Liver (tissue), 8 donors: ENCODE measurements at regions not wholly inside any gene's neighbourhood (a gene's known extent, or its start where the extent isn't known, plus 50 kb on each side); places are given as distances from the start of the nearest gene placed in this dataset.

Experiments used
- DNase-seq: peaks from one replicate; pipeline ENCODE4 v3.0.0-alpha.2; 2017; ENCODE audit warnings: low spot score
- H3K27ac ChIP-seq, 2 donors: one replicate each; pipeline ENCODE4 v1.7.0; 2013; ENCODE audit warnings: inconsistent platforms in 2 of 2, low read length in 2 of 2, control low read depth in 1 of 2, low read depth in 1 of 2, mild to moderate bottlenecking in 1 of 2
- H3K27me3 ChIP-seq, 4 donors: one replicate each; pipeline versions ENCODE4 v1.6.1 to v1.7.0; 2013; ENCODE audit warnings: low read length in 3 of 4, inconsistent platforms in 1 of 4, mild to moderate bottlenecking in 1 of 4, moderate library complexity in 1 of 4; ENCODE audit not compliant: control insufficient read depth in 4 of 4, insufficient read depth in 4 of 4
- H3K36me3 ChIP-seq, 4 donors: one replicate each; pipeline versions ENCODE4 v1.6.1 to v1.7.0; 2013; ENCODE audit warnings: low read length in 3 of 4, mild to moderate bottlenecking in 3 of 4, low read depth in 1 of 4, moderate library complexity in 1 of 4; ENCODE audit not compliant: control insufficient read depth in 4 of 4, insufficient read depth in 3 of 4
- H3K4me1 ChIP-seq, 4 donors: one replicate each; pipeline versions ENCODE4 v1.6.1 to v1.7.0; 2013; ENCODE audit warnings: low read length in 3 of 4, mild to moderate bottlenecking in 3 of 4, moderate library complexity in 1 of 4; ENCODE audit not compliant: control insufficient read depth in 4 of 4, insufficient read depth in 4 of 4
- H3K4me3 ChIP-seq, 3 donors: one replicate each; pipeline versions ENCODE4 v1.6.1 to v1.7.0; 2013; ENCODE audit warnings: low read length in 3 of 3, control low read depth in 1 of 3, low read depth in 1 of 3, mild to moderate bottlenecking in 1 of 3
- H3K9ac ChIP-seq, 2 donors: one replicate each; pipeline ENCODE4 v1.7.0; 2013; ENCODE audit warnings: low read length in 2 of 2, mild to moderate bottlenecking in 2 of 2, moderate library complexity in 2 of 2, control low read depth in 1 of 2, low read depth in 1 of 2
- H3K9me3 ChIP-seq, 4 donors: one replicate each; pipeline versions ENCODE4 v1.6.1 to v1.7.0; 2013; ENCODE audit warnings: low read length in 3 of 4; ENCODE audit not compliant: control insufficient read depth in 4 of 4
- FOXA1 ChIP-seq: IDR thresholded peaks from 2 replicates; pipeline ENCODE4 v1.6.1; 2016; ENCODE audit warnings: antibody characterized with exemption
- HNF4A ChIP-seq, 2 donors: conservative IDR thresholded peaks; 2 replicates each; pipeline ENCODE4 v1.6.1; 2016; ENCODE audit warnings: antibody characterized with exemption in 2 of 2, mild to moderate bottlenecking in 2 of 2
- HNF4G ChIP-seq: IDR thresholded peaks from 2 replicates; pipeline ENCODE4 v1.6.1; 2016; ENCODE audit warnings: antibody characterized with exemption
- MAX ChIP-seq: IDR thresholded peaks from 2 replicates; pipeline ENCODE4 v1.6.1; 2016; ENCODE audit warnings: antibody characterized with exemption
- NR2F2 ChIP-seq: IDR thresholded peaks from 2 replicates; pipeline ENCODE4 v1.6.1; 2016; ENCODE audit warnings: antibody characterized with exemption
- RXRA ChIP-seq, 2 donors: IDR thresholded peaks; 2 replicates each; pipeline ENCODE4 v1.6.1; 2017 to 2018; ENCODE audit warnings: antibody characterized with exemption in 2 of 2, mild to moderate bottlenecking in 1 of 2
- SP1 ChIP-seq: IDR thresholded peaks from 2 replicates; pipeline ENCODE4 v1.6.1; 2018; ENCODE audit warnings: antibody characterized with exemption, mild to moderate bottlenecking
- YY1 ChIP-seq: IDR thresholded peaks from 2 replicates; pipeline ENCODE4 v1.6.1; 2016; ENCODE audit warnings: antibody characterized with exemption, mild to moderate bottlenecking
- WGBS: extraction: QIAGEN DNeasy Blood & Tissue Kit; methylation state at CpG from one replicate; pipeline ENCODE4 v1.1.7; 2013; 5-methylcytosine and 5-hydroxymethylcytosine counted together
- TF ChIP-seq, protein P1 (sequence below): IDR thresholded peaks from 2 replicates; pipeline ENCODE4 v1.6.1; 2016; ENCODE audit warnings: antibody characterized with exemption
- TF ChIP-seq, protein P2 (sequence below): fragments of 150-350 bp; IDR thresholded peaks from 2 replicates; pipeline ENCODE4 v1.5.1; 2017; ENCODE audit warnings: improper control_type of control experiment, low read depth, low read length; ENCODE audit not compliant: missing input control
- donor health status: healthy.
- donor health status: healthy.
- donor health status: healthy.
- donor health status: healthy.
- donor health status: healthy.

- DNase-seq: no peak
- Histone ChIP-seq H3K4me1 (no peaks in the 10 kb centered on the region), H3K9me3 (no peaks in the 10 kb centered on the region), H3K27ac (no peak overlapping the region), H3K27me3 (no peaks in the 10 kb centered on the region), H3K36me3 (no peaks in the 10 kb centered on the region), H3K4me3 (no peak overlapping the region), H3K9ac (no peak overlapping the region)
- WGBS: 74% methylated on average over 4 of the region's 4 CpGs
- TF ChIP-seq, protein P1, sequence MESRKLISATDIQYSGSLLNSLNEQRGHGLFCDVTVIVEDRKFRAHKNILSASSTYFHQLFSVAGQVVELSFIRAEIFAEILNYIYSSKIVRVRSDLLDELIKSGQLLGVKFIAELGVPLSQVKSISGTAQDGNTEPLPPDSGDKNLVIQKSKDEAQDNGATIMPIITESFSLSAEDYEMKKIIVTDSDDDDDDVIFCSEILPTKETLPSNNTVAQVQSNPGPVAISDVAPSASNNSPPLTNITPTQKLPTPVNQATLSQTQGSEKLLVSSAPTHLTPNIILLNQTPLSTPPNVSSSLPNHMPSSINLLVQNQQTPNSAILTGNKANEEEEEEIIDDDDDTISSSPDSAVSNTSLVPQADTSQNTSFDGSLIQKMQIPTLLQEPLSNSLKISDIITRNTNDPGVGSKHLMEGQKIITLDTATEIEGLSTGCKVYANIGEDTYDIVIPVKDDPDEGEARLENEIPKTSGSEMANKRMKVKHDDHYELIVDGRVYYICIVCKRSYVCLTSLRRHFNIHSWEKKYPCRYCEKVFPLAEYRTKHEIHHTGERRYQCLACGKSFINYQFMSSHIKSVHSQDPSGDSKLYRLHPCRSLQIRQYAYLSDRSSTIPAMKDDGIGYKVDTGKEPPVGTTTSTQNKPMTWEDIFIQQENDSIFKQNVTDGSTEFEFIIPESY: no peak
- TF ChIP-seq FOXA1 (no peak), HNF4G (no peak), NR2F2 (no peak), RXRA (IDR thresholded peaks at IDR 0.05) (no peak), MAX (no peak), SP1 (no peak), YY1 (no peak)
- TF ChIP-seq, protein P2, sequence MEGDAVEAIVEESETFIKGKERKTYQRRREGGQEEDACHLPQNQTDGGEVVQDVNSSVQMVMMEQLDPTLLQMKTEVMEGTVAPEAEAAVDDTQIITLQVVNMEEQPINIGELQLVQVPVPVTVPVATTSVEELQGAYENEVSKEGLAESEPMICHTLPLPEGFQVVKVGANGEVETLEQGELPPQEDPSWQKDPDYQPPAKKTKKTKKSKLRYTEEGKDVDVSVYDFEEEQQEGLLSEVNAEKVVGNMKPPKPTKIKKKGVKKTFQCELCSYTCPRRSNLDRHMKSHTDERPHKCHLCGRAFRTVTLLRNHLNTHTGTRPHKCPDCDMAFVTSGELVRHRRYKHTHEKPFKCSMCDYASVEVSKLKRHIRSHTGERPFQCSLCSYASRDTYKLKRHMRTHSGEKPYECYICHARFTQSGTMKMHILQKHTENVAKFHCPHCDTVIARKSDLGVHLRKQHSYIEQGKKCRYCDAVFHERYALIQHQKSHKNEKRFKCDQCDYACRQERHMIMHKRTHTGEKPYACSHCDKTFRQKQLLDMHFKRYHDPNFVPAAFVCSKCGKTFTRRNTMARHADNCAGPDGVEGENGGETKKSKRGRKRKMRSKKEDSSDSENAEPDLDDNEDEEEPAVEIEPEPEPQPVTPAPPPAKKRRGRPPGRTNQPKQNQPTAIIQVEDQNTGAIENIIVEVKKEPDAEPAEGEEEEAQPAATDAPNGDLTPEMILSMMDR: no peak
Observed at GRCh38 chr3:150210461-150211110, 197.5 kb upstream of the TSC22D2 start.

DNA sequence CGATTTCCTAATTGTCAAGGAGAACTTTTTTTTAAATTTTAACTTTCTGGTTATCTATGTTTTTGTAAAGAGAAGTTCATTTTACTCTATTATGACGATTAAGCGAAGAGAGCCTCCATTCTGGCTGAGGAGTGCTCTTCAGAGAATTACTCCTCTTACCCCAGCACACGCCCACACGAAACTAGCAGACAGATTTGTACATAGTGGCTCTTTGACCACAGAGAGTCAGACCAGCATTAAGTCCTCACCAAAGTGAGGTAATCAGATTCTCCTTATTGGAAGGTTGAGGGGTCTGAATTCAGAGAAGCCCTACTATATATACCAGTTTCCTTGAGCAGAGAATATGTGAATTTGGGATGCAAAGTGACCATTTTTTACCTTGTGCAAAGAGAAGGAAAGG lies 204.8 kb upstream of the TSC22D2 start:
- no peak for TF ChIP-seq SP1
- Histone ChIP-seq H3K36me3 (no peaks in the 10 kb centered on the region), H3K4me3 (no peak overlapping the region), H3K27me3 (no peaks in the 10 kb centered on the region), H3K4me1 (no peaks in the 10 kb centered on the region), H3K9me3 (peaks cover 0 to 2% (median 0%) of the 10 kb centered on the region in 4 donors), H3K9ac (no peak overlapping the region), H3K27ac (no peak overlapping the region)
- 92% methylated on average over 5 of the region's 5 CpGs for WGBS
- DNase-seq: no peak

- no peak overlapping the region for H3K27ac ChIP-seq
- no peaks in the 10 kb centered on the region for H3K27me3 ChIP-seq
- peaks cover 0 to 4% (median 0%) of the 10 kb centered on the region in 4 donors for H3K9me3 ChIP-seq
- no peak for DNase-seq
- H3K9ac ChIP-seq: no peak overlapping the region
- no peaks in the 10 kb centered on the region for H3K36me3 ChIP-seq
- WGBS: 93% methylated on average over 1 of the region's 1 CpG
- no peaks in the 10 kb centered on the region for H3K4me1 ChIP-seq
- TF ChIP-seq HNF4A (conservative IDR thresholded peaks at IDR 0.05) (no peak), SP1 (no peak), MAX (no peak), RXRA (IDR thresholded peaks at IDR 0.05) (no peak)
- H3K4me3 ChIP-seq: no peak overlapping the region
Observed at GRCh38 chr3:150202711-150203110, 205.4 kb upstream of the TSC22D2 start.
